H9 (cell line): ENCODE measurements at regions not wholly inside any gene's neighbourhood (a gene's known extent, or its start where the extent isn't known, plus 50 kb on each side); places are given as distances from the start of the nearest gene placed in this dataset.

Experiments
- DNase-seq: peaks from one replicate; pipeline ENCODE4 v3.0.0-alpha.2; 2017
- H2AFZ ChIP-seq: one replicate; pipeline ENCODE4 v1.6.1; 2013; ENCODE audit warnings: mild to moderate bottlenecking, low read length, control low read depth, moderate library complexity
- H2AK5ac ChIP-seq: 2 replicates; pipeline ENCODE4 v1.6.1; 2013; ENCODE audit warnings: low read length, control low read depth, mixed read lengths; ENCODE audit not compliant: insufficient read length
- H2BK120ac ChIP-seq: one replicate; pipeline ENCODE4 v1.6.1; 2013; ENCODE audit warnings: low read depth, mild to moderate bottlenecking, low read length, control low read depth, inconsistent platforms; ENCODE audit not compliant: poor library complexity, severe bottlenecking
- H2BK12ac ChIP-seq: 2 replicates; pipeline ENCODE4 v1.6.1; 2013; ENCODE audit warnings: low read length, control low read depth, mixed read lengths, low read depth; ENCODE audit not compliant: insufficient read length
- H2BK15ac ChIP-seq: 2 replicates; pipeline ENCODE4 v1.6.1; 2013; ENCODE audit warnings: low read depth, low read length, control low read depth
- H2BK20ac ChIP-seq: one replicate; pipeline ENCODE4 v1.6.1; 2013; ENCODE audit warnings: low read depth, mild to moderate bottlenecking, low read length, control low read depth, inconsistent platforms; ENCODE audit not compliant: poor library complexity, severe bottlenecking
- H2BK5ac ChIP-seq: 2 replicates; pipeline ENCODE4 v1.6.1; 2013; ENCODE audit warnings: low read length, control low read depth, mixed read lengths; ENCODE audit not compliant: insufficient read length
- H3K14ac ChIP-seq: 2 replicates; pipeline ENCODE4 v1.6.1; 2013; ENCODE audit warnings: low read length, control low read depth; ENCODE audit not compliant: insufficient read depth
- H3K18ac ChIP-seq: 2 replicates; pipeline ENCODE4 v1.6.1; 2013; ENCODE audit warnings: low read depth, mild to moderate bottlenecking, mixed read lengths, low read length, control low read depth; ENCODE audit not compliant: insufficient read length
- H3K23ac ChIP-seq: 2 replicates; pipeline ENCODE4 v1.6.1; 2013; ENCODE audit warnings: low read length, control low read depth, mixed read lengths, low read depth; ENCODE audit not compliant: insufficient read length
- H3K23me2 ChIP-seq: 2 replicates; pipeline ENCODE4 v1.6.1; 2013; ENCODE audit warnings: low read depth, mild to moderate bottlenecking, mixed read lengths, low read length, control low read depth; ENCODE audit not compliant: insufficient read length, poor library complexity, severe bottlenecking
- H3K27ac ChIP-seq: 2 replicates; pipeline ENCODE4 v1.5.1; 2013; ENCODE audit warnings: low read length, control low read depth, mixed read lengths, low read depth; ENCODE audit not compliant: insufficient read length
- H3K27me3 ChIP-seq: 2 replicates; pipeline ENCODE4 v1.6.1; 2013; ENCODE audit warnings: low read length, control low read depth, inconsistent platforms; ENCODE audit not compliant: insufficient read depth
- H3K4ac ChIP-seq: 2 replicates; pipeline ENCODE4 v1.6.1; 2013; ENCODE audit warnings: low read depth, mild to moderate bottlenecking, control low read depth, inconsistent platforms, low read length, moderate library complexity
- H3K4me1 ChIP-seq: 2 replicates; pipeline ENCODE4 v1.6.1; 2013; ENCODE audit warnings: low read length, control low read depth, inconsistent platforms; ENCODE audit not compliant: insufficient read depth
- H3K4me2 ChIP-seq: 2 replicates; pipeline ENCODE4 v1.6.1; 2013; ENCODE audit warnings: low read length, control low read depth, mixed read lengths; ENCODE audit not compliant: insufficient read length, insufficient read depth
- H3K56ac ChIP-seq: 2 replicates; pipeline ENCODE4 v1.6.1; 2013; ENCODE audit warnings: low read depth, mild to moderate bottlenecking, mixed read lengths, low read length, control low read depth; ENCODE audit not compliant: insufficient read length
- H3K79me1 ChIP-seq: 2 replicates; pipeline ENCODE4 v1.6.1; 2013; ENCODE audit warnings: low read depth, mild to moderate bottlenecking, moderate library complexity, low read length, control low read depth, inconsistent platforms; ENCODE audit not compliant: insufficient read depth, poor library complexity, severe bottlenecking
- H3K79me2 ChIP-seq: 2 replicates; pipeline ENCODE4 v1.6.1; 2013; ENCODE audit warnings: low read length, control low read depth, inconsistent platforms; ENCODE audit not compliant: insufficient read depth
- H3K9ac ChIP-seq: 2 replicates; pipeline ENCODE4 v1.6.1; 2013; ENCODE audit warnings: low read length, control low read depth, mixed read lengths; ENCODE audit not compliant: insufficient read length; ENCODE audit errors: extremely low read depth
- H3K9me3 ChIP-seq: one replicate; pipeline ENCODE4 v1.6.1; 2013; ENCODE audit warnings: low read depth, low read length, inconsistent platforms; ENCODE audit not compliant: control insufficient read depth
- H3T11ph ChIP-seq: one replicate; pipeline ENCODE4 v1.6.1; 2013; ENCODE audit warnings: mild to moderate bottlenecking, low read length, control low read depth, inconsistent platforms
- H4K20me1 ChIP-seq: one replicate; pipeline ENCODE4 v1.6.1; 2013; ENCODE audit not compliant: control insufficient read depth, insufficient read length, insufficient read depth
- H4K5ac ChIP-seq: 2 replicates; pipeline ENCODE4 v1.6.1; 2013; ENCODE audit warnings: low read depth, mild to moderate bottlenecking, mixed read lengths, low read length, control low read depth; ENCODE audit not compliant: insufficient read length
- H4K8ac ChIP-seq: replicated peaks from 2 replicates; pipeline ENCODE4 v1.6.1; 2013; ENCODE audit warnings: low read length, control low read depth, mixed read lengths, low read depth; ENCODE audit not compliant: insufficient read length
- H4K91ac ChIP-seq: 2 replicates; pipeline ENCODE4 v1.6.1; 2013; ENCODE audit warnings: low read depth, mild to moderate bottlenecking, moderate library complexity, mixed read lengths, low read length, control low read depth; ENCODE audit not compliant: insufficient read length
- H3K27ac Mint-ChIP-seq, 3 experiments: 2 replicates in 2 of 3; 3 replicates in 1 of 3; pipeline ENCODE4 v1.8.0; 2020 to 2021; ENCODE audit warnings: mixed read lengths in 3 of 3, mild to moderate bottlenecking in 1 of 3, moderate library complexity in 1 of 3
- H3K27me3 Mint-ChIP-seq: 2 replicates; pipeline ENCODE4 v1.8.0; 2021; ENCODE audit warnings: low read depth, mild to moderate bottlenecking, moderate library complexity, mixed read lengths
- H3K36me3 Mint-ChIP-seq, 3 experiments: 2 replicates in 2 of 3; 3 replicates in 1 of 3; pipeline ENCODE4 v1.8.0; 2020 to 2021; ENCODE audit warnings: low read depth in 3 of 3, mixed read lengths in 3 of 3; ENCODE audit not compliant: insufficient read depth in 1 of 3
- H3K4me1 Mint-ChIP-seq, 2 experiments: 2 replicates each; pipeline ENCODE4 v1.8.0; 2020; ENCODE audit warnings: mixed read lengths in 2 of 2
- H3K4me3 Mint-ChIP-seq, 2 experiments: 2 replicates in 1 of 2; 3 replicates in 1 of 2; pipeline ENCODE4 v1.8.0; 2020 to 2021; ENCODE audit warnings: mild to moderate bottlenecking in 2 of 2, mixed read lengths in 2 of 2, moderate library complexity in 1 of 2
- H3K9me3 Mint-ChIP-seq, 2 experiments: 2 replicates in 1 of 2; 3 replicates in 1 of 2; pipeline ENCODE4 v1.8.0; 2020; ENCODE audit warnings: mild to moderate bottlenecking in 2 of 2, mixed read lengths in 2 of 2, moderate library complexity in 1 of 2
- CTCF ChIP-seq: fragments of 200-600 bp; sonication (generic); conservative IDR thresholded peaks from 3 replicates; pipeline ENCODE4 v1.8.0; 2021; ENCODE audit warnings: antibody characterized with exemption, mild to moderate bottlenecking
- WGBS: extraction: QIAGEN DNeasy Blood & Tissue Kit; methylation state at CpG from one replicate; pipeline ENCODE4 v1.1.7; 2013; ENCODE audit warnings: missing lambda C conversion rate, low lambda C conversion rate, mixed read lengths; ENCODE audit not compliant: insufficient read length; ENCODE audit errors: extremely low coverage; 5-methylcytosine and 5-hydroxymethylcytosine counted together

GRCh38 chr17:72270273-72270924 is 149.6 kb downstream of the SOX9 start:
- Histone ChIP-seq H2BK20ac (no peak overlapping the region), H2BK120ac (no peak overlapping the region), H3T11ph (no peak overlapping the region), H4K8ac (no peak overlapping the region), H3K4ac (no peak overlapping the region), H3K23me2 (no peaks in the 10 kb centered on the region), H4K5ac (no peak overlapping the region), H2AK5ac (no peak overlapping the region), H3K27me3 (no peaks in the 10 kb centered on the region), H2BK5ac (no peak overlapping the region), H3K9ac (no peak overlapping the region), H3K4me1 (no peaks in the 10 kb centered on the region), H3K56ac (no peak overlapping the region), H3K23ac (no peak overlapping the region), H4K91ac (no peak overlapping the region), H2AFZ (no peak overlapping the region), H2BK15ac (no peak overlapping the region), H3K27ac (no peak overlapping the region), H4K20me1 (no peaks in the 10 kb centered on the region), H3K4me2 (no peak overlapping the region), H3K79me2 (no peaks in the 10 kb centered on the region), H3K14ac (no peak overlapping the region), H3K9me3 (no peaks in the 10 kb centered on the region), H2BK12ac (no peak overlapping the region), H3K18ac (no peak overlapping the region), H3K79me1 (no peaks in the 10 kb centered on the region)
- Mint-ChIP-seq H3K4me1 (peaks cover 36 to 38% of the 10 kb centered on the region in 2 experiments), H3K27ac (no peak overlapping the region), H3K9me3 (no peaks in the 10 kb centered on the region; a peak in 1 of 5 replicates), H3K36me3 (no peaks in the 10 kb centered on the region), H3K27me3 (peaks cover 10% of the 10 kb centered on the region), H3K4me3 (no peak overlapping the region)
- no peak for DNase-seq
- WGBS, result no CpG with 5 or more reads among the region's 6 CpGs
- no peak for TF ChIP-seq CTCF
